WTC11 (cell line): ENCODE measurements at regions not wholly inside any gene's neighbourhood (a gene's known extent, or its start where the extent isn't known, plus 50 kb on each side); places are given as distances from the start of the nearest gene placed in this dataset.

Experiments used
- ATAC-seq: fragments of 200-7000 bp; cut with Tn5 transposase; 2 replicates; pipeline ENCODE4 v1.10.0; 2021; ENCODE audit warnings: mild to moderate bottlenecking, moderate library complexity
- CTCF ChIA-PET: fragments of 300-600 bp; sonication (Branson Sonifier 250); formaldehyde crosslinking; loops from one replicate; lab custom pipeline; 2021; ENCODE audit warnings: antibody characterized with exemption; lab: Charles Lee
- POLR2A ChIA-PET: fragments of 350-600 bp; sonication (Branson Sonifier 250); formaldehyde crosslinking; loops from one replicate; lab custom pipeline; 2021; ENCODE audit warnings: antibody characterized with exemption; lab: Charles Lee
- DNase-seq: peaks from one replicate; pipeline ENCODE4 v3.0.0; 2021; ENCODE audit warnings: low spot score
- H3K27ac Mint-ChIP-seq: 2 replicates; pipeline ENCODE4 v1.8.0; 2021; ENCODE audit warnings: mixed read lengths
- H3K27me3 Mint-ChIP-seq: 2 replicates; pipeline ENCODE4 v1.8.0; 2021; ENCODE audit warnings: low read depth, mild to moderate bottlenecking, moderate library complexity, mixed read lengths
- H3K36me3 Mint-ChIP-seq: 2 replicates; pipeline ENCODE4 v1.8.0; 2021; ENCODE audit warnings: mixed read lengths
- H3K4me1 Mint-ChIP-seq: 2 replicates; pipeline ENCODE4 v1.8.0; 2022; ENCODE audit warnings: mixed read lengths
- H3K4me3 Mint-ChIP-seq: 2 replicates; pipeline ENCODE4 v1.8.0; 2021; ENCODE audit warnings: mild to moderate bottlenecking, moderate library complexity, mixed read lengths
- H3K9me3 Mint-ChIP-seq: 2 replicates; pipeline ENCODE4 v1.8.0; 2021; ENCODE audit warnings: mixed read lengths
- E2F4 ChIP-seq: sonication (generic); formaldehyde crosslinking; IDR thresholded peaks from 2 replicates; pipeline ENCODE4 v1.8.1; 2022; ENCODE audit warnings: low read depth, mild to moderate bottlenecking, moderate library complexity, missing genetic modification reagents, borderline replicate concordance
- EMX1 ChIP-seq: fragments of 250-450 bp; sonication (Bioruptor Pico); IDR thresholded peaks from 2 replicates; pipeline ENCODE4 v1.8.0; 2021; ENCODE audit warnings: mild to moderate bottlenecking
- FOXP1 ChIP-seq: sonication (generic); formaldehyde crosslinking; IDR thresholded peaks from 2 replicates; pipeline ENCODE4 v1.8.0; 2022; ENCODE audit warnings: missing genetic modification reagents, mild to moderate bottlenecking, moderate library complexity, borderline replicate concordance
- GRHL2 ChIP-seq: fragments of 250-450 bp; sonication (Bioruptor Pico); IDR thresholded peaks from 2 replicates; pipeline ENCODE4 v1.8.0; 2022; ENCODE audit warnings: mild to moderate bottlenecking, moderate library complexity; ENCODE audit not compliant: insufficient replicate concordance, severe bottlenecking
- HMGA2 ChIP-seq: fragments of 250-450 bp; sonication (Bioruptor Pico); IDR thresholded peaks from 2 replicates; pipeline ENCODE4 v1.4.0; 2021; ENCODE audit warnings: mild to moderate bottlenecking, moderate library complexity
- HMGXB4 ChIP-seq: sonication (generic); formaldehyde crosslinking; IDR thresholded peaks from 2 replicates; pipeline ENCODE4 v1.8.1; 2023; ENCODE audit warnings: mild to moderate bottlenecking, moderate library complexity, missing genetic modification reagents
- IRF1 ChIP-seq: sonication (generic); formaldehyde crosslinking; IDR thresholded peaks from 2 replicates; pipeline ENCODE4 v1.8.0; 2023; ENCODE audit warnings: missing genetic modification reagents
- KAT7 ChIP-seq: sonication (generic); formaldehyde crosslinking; IDR thresholded peaks from 2 replicates; pipeline ENCODE4 v1.8.1; 2023; ENCODE audit warnings: missing genetic modification reagents, mild to moderate bottlenecking, borderline replicate concordance
- MAX ChIP-seq: sonication (generic); formaldehyde crosslinking; IDR thresholded peaks from 2 replicates; pipeline ENCODE4 v1.8.0; 2022; ENCODE audit warnings: mild to moderate bottlenecking, missing genetic modification reagents
- MXD4 ChIP-seq: fragments of 250-450 bp; sonication (Bioruptor Pico); IDR thresholded peaks from 2 replicates; pipeline ENCODE4 v1.8.0; 2021; ENCODE audit warnings: mild to moderate bottlenecking, moderate library complexity, borderline replicate concordance
- NR3C1 ChIP-seq: sonication (generic); formaldehyde crosslinking; conservative IDR thresholded peaks from 2 replicates; pipeline ENCODE4 v1.8.1; 2023; ENCODE audit warnings: low read depth, mild to moderate bottlenecking, missing genetic modification reagents
- PRDM15 ChIP-seq: sonication (generic); formaldehyde crosslinking; IDR thresholded peaks from 2 replicates; pipeline ENCODE4 v1.8.0; 2022; ENCODE audit warnings: missing genetic modification reagents
- RELA ChIP-seq: sonication (generic); formaldehyde crosslinking; IDR thresholded peaks from 2 replicates; pipeline ENCODE4 v1.8.1; 2022; ENCODE audit warnings: missing genetic modification reagents, mild to moderate bottlenecking, borderline replicate concordance
- SMAD4 ChIP-seq: sonication (generic); formaldehyde crosslinking; IDR thresholded peaks from 2 replicates; pipeline ENCODE4 v1.8.0; 2022; ENCODE audit warnings: mild to moderate bottlenecking, missing genetic modification reagents
- STAT6 ChIP-seq: sonication (generic); formaldehyde crosslinking; conservative IDR thresholded peaks from 2 replicates; pipeline ENCODE4 v1.8.1; 2023; ENCODE audit warnings: mild to moderate bottlenecking, low read depth, missing genetic modification reagents, moderate library complexity
- TCF7 ChIP-seq: sonication (generic); formaldehyde crosslinking; IDR thresholded peaks from 2 replicates; pipeline ENCODE4 v1.8.0; 2022; ENCODE audit warnings: mild to moderate bottlenecking, low read depth, missing genetic modification reagents, moderate library complexity
- USF1 ChIP-seq: sonication (generic); formaldehyde crosslinking; IDR thresholded peaks from 2 replicates; pipeline ENCODE4 v1.8.0; 2022; ENCODE audit warnings: mild to moderate bottlenecking, missing genetic modification reagents
- USF2 ChIP-seq: sonication (generic); formaldehyde crosslinking; IDR thresholded peaks from 2 replicates; pipeline ENCODE4 v1.8.1; 2023; ENCODE audit warnings: mild to moderate bottlenecking, missing genetic modification reagents, moderate library complexity
- ZNF396 ChIP-seq: fragments of 250-450 bp; sonication (Bioruptor Pico); IDR thresholded peaks from 2 replicates; pipeline ENCODE4 v1.8.0; 2021; ENCODE audit warnings: mild to moderate bottlenecking, moderate library complexity, borderline replicate concordance
- ZNF425 ChIP-seq: fragments of 250-450 bp; sonication (Bioruptor Pico); conservative IDR thresholded peaks from 2 replicates; pipeline ENCODE4 v1.9.0; 2021; ENCODE audit warnings: mild to moderate bottlenecking

- Mint-ChIP-seq H3K9me3 (peaks cover 39% of the 10 kb centered on the region), H3K4me1 (no peaks in the 10 kb centered on the region), H3K27me3 (no peaks in the 10 kb centered on the region)
- DNase-seq, result no peak
- TF ChIP-seq SMAD4 (CRISPR knock-in tag), result no peak
- TF ChIP-seq GRHL2 (CRISPR knock-in tag), result no peak
- TF ChIP-seq FOXP1 (CRISPR knock-in tag), result no peak
- TF ChIP-seq USF1, result no peak
- TF ChIP-seq HMGA2, result no peak
- no peak for TF ChIP-seq KAT7 (CRISPR knock-in tag)
- TF ChIP-seq NR3C1, result no peak
- no peak for TF ChIP-seq ZNF425 (CRISPR knock-in tag)
- no peak for TF ChIP-seq E2F4
- TF ChIP-seq RELA (CRISPR knock-in tag), result no peak
- no peak for TF ChIP-seq PRDM15 (CRISPR knock-in tag)
- TF ChIP-seq, all 79 proteins: peak for 0
- no peak for ATAC-seq
- H3K36me3 Mint-ChIP-seq, result peaks cover 19% of the 10 kb centered on the region
- ChIA-PET POLR2A (no interaction called here), CTCF (no interaction called here)
- no peak overlapping the region for H3K4me3 Mint-ChIP-seq
- H3K27ac Mint-ChIP-seq, result no peak overlapping the region
Measured at GRCh38 chr9:75810063-75810462, 80.4 kb upstream of the PCSK5 start.

GRCh38 chr9:75811692-75812091, 78.8 kb upstream of the PCSK5 start:
- peaks cover 45% of the 10 kb centered on the region for H3K9me3 Mint-ChIP-seq
- no peak for TF ChIP-seq MAX
- TF ChIP-seq KAT7 (CRISPR knock-in tag), result no peak
- TF ChIP-seq USF2 (CRISPR knock-in tag), result no peak
- TF ChIP-seq EMX1 (CRISPR knock-in tag), result no peak
- no peak for TF ChIP-seq IRF1
- no peak for TF ChIP-seq ZNF396 (CRISPR knock-in tag)
- TF ChIP-seq TCF7 (CRISPR knock-in tag), result no peak
- TF ChIP-seq MXD4, result no peak
- TF ChIP-seq HMGXB4 (CRISPR knock-in tag), result no peak
- no peak for TF ChIP-seq STAT6 (CRISPR knock-in tag)
- TF ChIP-seq, all 79 proteins: peak for 0
- DNase-seq, result no peak
- no peak for ATAC-seq
- ChIA-PET CTCF (no interaction called here), POLR2A (no interaction called here)
- H3K36me3 Mint-ChIP-seq, result peaks cover 24% of the 10 kb centered on the region
- no peaks in the 10 kb centered on the region for H3K27me3 Mint-ChIP-seq
- no peak overlapping the region for H3K27ac Mint-ChIP-seq
- H3K4me1 Mint-ChIP-seq, result no peaks in the 10 kb centered on the region
- H3K4me3 Mint-ChIP-seq, result no peak overlapping the region
